Neural cell (in vitro differentiated cells): ENCODE measurements at regions not wholly inside any gene's neighbourhood (a gene's known extent, or its start where the extent isn't known, plus 50 kb on each side); places are given as distances from the start of the nearest gene placed in this dataset.

Experiments used
- H2AFZ ChIP-seq: fragments of 200-600, 300-800 bp; sonication (generic), shearing (Covaris generic); 2 replicates; pipeline ENCODE4 v1.6.0; 2014; ENCODE audit warnings: low read depth, mild to moderate bottlenecking, antibody characterized with exemption, low read length, moderate library complexity
- H3F3A ChIP-seq: fragments of 200-600 bp; shearing (Covaris generic); 2 replicates; pipeline ENCODE4 v1.6.1; 2016; ENCODE audit warnings: mild to moderate bottlenecking, moderate library complexity, mixed read lengths, antibody characterized with exemption, low read length; ENCODE audit not compliant: insufficient read depth, poor library complexity, severe bottlenecking
- H3K27ac ChIP-seq: fragments of 200-600, 300-800 bp; sonication (generic), shearing (Covaris generic); 2 replicates; pipeline ENCODE4 v1.5.1; 2014; ENCODE audit warnings: mild to moderate bottlenecking, low read length, moderate library complexity
- H3K27me3 ChIP-seq: fragments of 300-800, 200-600 bp; sonication (generic), shearing (Covaris generic); 2 replicates; pipeline ENCODE4 v1.6.0; 2014; ENCODE audit warnings: mild to moderate bottlenecking, low read depth, low read length, moderate library complexity; ENCODE audit not compliant: insufficient read depth
- H3K36me3 ChIP-seq: fragments of 300-800, 200-600 bp; sonication (generic), shearing (Covaris generic); 2 replicates; pipeline ENCODE4 v1.5.1; 2014; ENCODE audit warnings: mild to moderate bottlenecking, antibody characterized with exemption, low read length, moderate library complexity; ENCODE audit not compliant: insufficient read depth
- H3K4me2 ChIP-seq: fragments of 300-800, 200-600 bp; sonication (generic), shearing (Covaris generic); 2 replicates; pipeline ENCODE4 v1.6.0; 2014; ENCODE audit warnings: mild to moderate bottlenecking, low read length
- H3K4me3 ChIP-seq: fragments of 300-800, 200-600 bp; sonication (generic), shearing (Covaris generic); 2 replicates; pipeline ENCODE4 v1.5.1; 2014; ENCODE audit warnings: mild to moderate bottlenecking, low read length, moderate library complexity
- H3K79me2 ChIP-seq: fragments of 200-600 bp; shearing (Covaris generic); replicated peaks from 2 replicates; pipeline ENCODE4 v1.6.0; 2014; ENCODE audit warnings: mild to moderate bottlenecking, low read length, moderate library complexity; ENCODE audit not compliant: insufficient read depth
- H3K9ac ChIP-seq: fragments of 300-800, 200-600 bp; sonication (generic), shearing (Covaris generic); 2 replicates; pipeline ENCODE4 v1.6.1; 2016; ENCODE audit warnings: mild to moderate bottlenecking, low read length, mixed read lengths
- H3K9me2 ChIP-seq: fragments of 200-600 bp; shearing (Covaris generic); 2 replicates; pipeline ENCODE4 v1.6.1; 2016; ENCODE audit warnings: mild to moderate bottlenecking, low read length, mixed read lengths; ENCODE audit not compliant: insufficient read depth
- H3K9me3 ChIP-seq: fragments of 200-600, 300-800 bp; sonication (generic), shearing (Covaris generic); 2 replicates; pipeline ENCODE4 v1.6.1; 2016; ENCODE audit warnings: mild to moderate bottlenecking, mixed run types, low read length, moderate library complexity, mixed read lengths
- H4K20me1 ChIP-seq: fragments of 200-600 bp; shearing (Covaris generic); 2 replicates; pipeline ENCODE4 v1.6.1; 2016; ENCODE audit warnings: mild to moderate bottlenecking, mixed run types; ENCODE audit not compliant: insufficient read depth
- EP300 ChIP-seq: fragments of 450-650 bp; conservative IDR thresholded peaks from 2 replicates; pipeline ENCODE4 v1.6.1; 2014; ENCODE audit warnings: antibody characterized with exemption, mild to moderate bottlenecking, moderate library complexity; ENCODE audit not compliant: poor library complexity, severe bottlenecking
- EZH2 ChIP-seq: fragments of 200-600, 300-800 bp; shearing (Covaris generic), sonication (generic); IDR thresholded peaks from 2 replicates; pipeline ENCODE4 v1.6.1; 2014; ENCODE audit warnings: antibody characterized with exemption, low read length, borderline replicate concordance, mild to moderate bottlenecking; ENCODE audit not compliant: insufficient read depth, poor library complexity, severe bottlenecking
- MXI1 ChIP-seq: fragments of 450-650 bp; conservative IDR thresholded peaks from 2 replicates; pipeline ENCODE4 v1.6.1; 2014; ENCODE audit warnings: antibody characterized with exemption, mild to moderate bottlenecking; ENCODE audit not compliant: poor library complexity, severe bottlenecking
- POLR2AphosphoS5 ChIP-seq: IDR thresholded peaks from 2 replicates; pipeline ENCODE4 v1.6.1; 2012
- RAD21 ChIP-seq: fragments of 450-650 bp; conservative IDR thresholded peaks from 2 replicates; pipeline ENCODE4 v1.6.1; 2014; ENCODE audit warnings: antibody characterized with exemption, mild to moderate bottlenecking, moderate library complexity
- REST ChIP-seq: IDR thresholded peaks from 2 replicates; pipeline ENCODE4 v1.6.1; 2012; ENCODE audit warnings: borderline replicate concordance
- SMC3 ChIP-seq: fragments of 450-650 bp; conservative IDR thresholded peaks from 2 replicates; pipeline ENCODE4 v1.6.1; 2014; ENCODE audit warnings: antibody characterized with exemption, mild to moderate bottlenecking, moderate library complexity; ENCODE audit not compliant: poor library complexity
- TAF1 ChIP-seq: IDR thresholded peaks from 2 replicates; pipeline ENCODE4 v1.6.1; 2012; ENCODE audit warnings: low read depth
- TF ChIP-seq, protein P1 (sequence below): fragments of 450-650 bp; IDR thresholded peaks from 2 replicates; pipeline ENCODE4 v1.5.1; 2014; ENCODE audit warnings: antibody characterized with exemption, mild to moderate bottlenecking, moderate library complexity; ENCODE audit not compliant: poor library complexity, severe bottlenecking

DNA sequence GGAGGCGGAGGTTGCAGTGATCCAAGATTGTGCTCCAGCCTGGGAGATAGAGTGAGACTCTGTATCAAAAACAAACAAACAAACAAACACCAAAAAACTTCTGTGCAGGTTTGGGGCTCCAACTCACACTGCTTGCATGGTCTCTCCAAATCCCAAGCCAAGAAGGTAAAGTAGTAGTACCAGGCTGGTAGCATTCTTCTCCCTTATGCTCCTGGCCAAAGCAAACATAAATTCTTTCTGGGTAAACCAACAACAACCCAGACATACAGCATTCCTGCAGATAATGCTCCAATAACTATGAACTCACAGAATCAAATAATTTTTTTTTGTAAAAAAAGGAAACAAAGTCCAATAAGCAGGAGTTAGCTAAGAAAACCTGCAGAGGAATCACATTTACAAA, 57.8 kb upstream of the KLHL31 start:
- TF ChIP-seq, protein P1, sequence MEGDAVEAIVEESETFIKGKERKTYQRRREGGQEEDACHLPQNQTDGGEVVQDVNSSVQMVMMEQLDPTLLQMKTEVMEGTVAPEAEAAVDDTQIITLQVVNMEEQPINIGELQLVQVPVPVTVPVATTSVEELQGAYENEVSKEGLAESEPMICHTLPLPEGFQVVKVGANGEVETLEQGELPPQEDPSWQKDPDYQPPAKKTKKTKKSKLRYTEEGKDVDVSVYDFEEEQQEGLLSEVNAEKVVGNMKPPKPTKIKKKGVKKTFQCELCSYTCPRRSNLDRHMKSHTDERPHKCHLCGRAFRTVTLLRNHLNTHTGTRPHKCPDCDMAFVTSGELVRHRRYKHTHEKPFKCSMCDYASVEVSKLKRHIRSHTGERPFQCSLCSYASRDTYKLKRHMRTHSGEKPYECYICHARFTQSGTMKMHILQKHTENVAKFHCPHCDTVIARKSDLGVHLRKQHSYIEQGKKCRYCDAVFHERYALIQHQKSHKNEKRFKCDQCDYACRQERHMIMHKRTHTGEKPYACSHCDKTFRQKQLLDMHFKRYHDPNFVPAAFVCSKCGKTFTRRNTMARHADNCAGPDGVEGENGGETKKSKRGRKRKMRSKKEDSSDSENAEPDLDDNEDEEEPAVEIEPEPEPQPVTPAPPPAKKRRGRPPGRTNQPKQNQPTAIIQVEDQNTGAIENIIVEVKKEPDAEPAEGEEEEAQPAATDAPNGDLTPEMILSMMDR, result no peak
- no peak for TF ChIP-seq SMC3
- no peak for TF ChIP-seq POLR2AphosphoS5
- TF ChIP-seq EZH2, result no peak
- TF ChIP-seq RAD21, result no peak
- no peak for TF ChIP-seq MXI1
- no peak for TF ChIP-seq TAF1
- no peak for TF ChIP-seq EP300
- TF ChIP-seq REST, result no peak
- H3K9me3 ChIP-seq, result no peaks in the 10 kb centered on the region

DNA sequence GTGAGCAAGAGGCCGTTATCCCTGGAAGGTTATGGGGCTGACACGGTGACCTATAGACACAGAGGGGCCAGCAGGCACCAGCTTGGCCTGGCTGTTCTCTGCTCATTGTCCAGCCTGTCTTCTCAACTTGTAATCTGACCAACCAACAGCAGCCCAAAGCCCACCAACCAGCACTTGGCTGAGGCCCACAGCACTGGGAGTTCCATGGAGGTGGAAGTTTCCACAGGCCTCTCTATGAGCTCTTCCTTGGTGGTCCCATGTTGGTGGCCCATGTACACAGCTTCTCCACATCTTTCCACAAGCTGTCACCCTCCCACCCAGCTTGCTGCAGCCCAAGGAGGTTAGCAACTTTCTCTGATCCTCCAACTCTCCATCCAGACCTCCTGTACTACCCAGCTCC, 56.2 kb upstream of the KLHL31 start:
- Histone ChIP-seq H3K9ac (no peak overlapping the region), H2AFZ (no peak overlapping the region), H3K9me3 (no peaks in the 10 kb centered on the region), H3K27me3 (no peaks in the 10 kb centered on the region), H3K9me2 (no peaks in the 10 kb centered on the region), H3K4me3 (no peak overlapping the region), H4K20me1 (no peaks in the 10 kb centered on the region), H3K4me2 (no peak overlapping the region), H3F3A (no peaks in the 10 kb centered on the region), H3K27ac (no peak overlapping the region), H3K79me2 (no peaks in the 10 kb centered on the region), H3K36me3 (no peaks in the 10 kb centered on the region)
- TF ChIP-seq EZH2 (no peak), RAD21 (no peak), POLR2AphosphoS5 (no peak), MXI1 (no peak), SMC3 (no peak), TAF1 (no peak), REST (no peak)
- TF ChIP-seq, protein P1, result no peak

More for the DNA sequence above, 57.8 kb upstream of the KLHL31 start:
- Histone ChIP-seq H3K27me3 (no peaks in the 10 kb centered on the region), H3K36me3 (no peaks in the 10 kb centered on the region), H3K27ac (no peak overlapping the region), H4K20me1 (no peaks in the 10 kb centered on the region), H3K4me3 (no peak overlapping the region), H3K9ac (no peak overlapping the region), H3K4me2 (no peak overlapping the region), H3F3A (no peaks in the 10 kb centered on the region), H2AFZ (no peak overlapping the region), H3K9me2 (no peaks in the 10 kb centered on the region), H3K79me2 (no peaks in the 10 kb centered on the region)
